ENCODE measurements at regions not wholly inside any gene's neighbourhood (a gene's known extent, or its start where the extent isn't known, plus 50 kb on each side); places are given as distances from the start of the nearest gene placed in this dataset.

DNA sequence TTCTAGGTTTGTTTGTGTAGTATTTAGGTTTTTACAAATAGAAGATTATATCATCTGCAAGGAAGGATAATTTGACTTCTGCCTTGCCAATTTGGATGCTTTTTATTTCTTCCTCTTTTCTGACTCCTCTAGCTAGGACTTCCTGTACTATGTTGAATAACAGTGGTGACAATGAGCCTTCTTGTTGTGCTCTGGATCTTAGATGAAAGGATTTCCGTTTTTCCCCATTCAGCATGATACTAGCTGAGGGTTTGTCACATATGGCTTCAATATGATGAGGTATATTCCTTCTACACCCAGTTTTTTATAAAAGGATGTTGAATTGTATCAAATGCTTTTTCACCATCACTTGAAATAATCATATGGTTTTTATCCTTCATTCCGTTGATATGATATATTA, 101.4 kb downstream of the FBXO4 start:
- 89% methylated on average over 2 of the region's 2 CpGs for WGBS
- no peak for DNase-seq (ENCODE audit: low spot score)
- Histone ChIP-seq H3K27ac (no peak overlapping the region), H3K36me3 (no peaks in the 10 kb centered on the region), H3K4me3 (no peak overlapping the region), H3K4me1 (replicated peaks) (no peaks in the 10 kb centered on the region), H3K27me3 (replicated peaks; ENCODE audit: insufficient read depth) (no peaks in the 10 kb centered on the region), H3K9me3 (no peaks in the 10 kb centered on the region)
- intact Hi-C loops (cut with DNase I), result no loop called here
- TF ChIP-seq POLR2A (IDR thresholded peaks at IDR 0.05) (no peak), CTCF (IDR thresholded peaks at IDR 0.05) (no peak), POLR2AphosphoS5 (IDR thresholded peaks at IDR 0.05) (no peak)

DNA sequence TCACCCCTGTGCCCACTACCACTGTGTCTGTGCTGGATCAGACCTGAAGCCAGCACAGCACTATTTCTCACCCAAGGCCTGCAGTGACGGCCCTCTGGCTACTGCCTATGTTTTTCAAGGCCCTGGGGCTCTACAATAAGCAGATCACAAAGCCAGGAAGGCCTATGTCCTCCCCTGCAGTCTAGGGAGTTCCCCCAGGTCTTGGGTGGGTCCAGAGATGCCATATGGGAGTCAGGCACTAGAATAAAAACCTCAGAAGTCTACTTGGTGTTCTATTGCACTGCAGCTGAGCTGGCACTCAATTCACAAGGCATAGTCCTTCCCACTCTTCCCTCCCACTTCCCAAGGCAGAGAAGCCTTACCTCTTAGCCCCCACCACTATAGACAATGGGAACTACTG, 107.1 kb downstream of the FBXO4 start:
- Histone ChIP-seq H3K36me3 (no peaks in the 10 kb centered on the region), H3K4me1 (replicated peaks) (no peaks in the 10 kb centered on the region), H3K9me3 (no peaks in the 10 kb centered on the region), H3K27me3 (replicated peaks; ENCODE audit: insufficient read depth) (no peaks in the 10 kb centered on the region), H3K4me3 (no peak overlapping the region), H3K27ac (no peak overlapping the region)
- WGBS, result 78% methylated on average over 1 of the region's 1 CpG
- intact Hi-C loops (cut with DNase I), result no loop called here
- DNase-seq (ENCODE audit: low spot score), result no peak
- no peak for TF ChIP-seq POLR2AphosphoS5 (IDR thresholded peaks at IDR 0.05)
- TF ChIP-seq CTCF (IDR thresholded peaks at IDR 0.05), result no peak
- TF ChIP-seq POLR2A (IDR thresholded peaks at IDR 0.05), result no peak

- no peaks in the 10 kb centered on the region for H3K9me3 ChIP-seq
- intact Hi-C loops (cut with DNase I), result no loop called here
- H3K4me3 ChIP-seq, result no peak overlapping the region
- H3K4me1 ChIP-seq (replicated peaks), result no peaks in the 10 kb centered on the region
- no peaks in the 10 kb centered on the region for H3K27me3 ChIP-seq (replicated peaks; ENCODE audit: insufficient read depth)
- no peak for TF ChIP-seq POLR2A (IDR thresholded peaks at IDR 0.05)
- TF ChIP-seq CTCF (IDR thresholded peaks at IDR 0.05), result no peak
- no peak for TF ChIP-seq POLR2AphosphoS5 (IDR thresholded peaks at IDR 0.05)
- no peaks in the 10 kb centered on the region for H3K36me3 ChIP-seq
- no peak overlapping the region for H3K27ac ChIP-seq
- DNase-seq (ENCODE audit: low spot score), result no peak
- WGBS, result 5% methylated on average over 1 of the region's 1 CpG
Observed at GRCh38 chr5:42035526-42035925, 110.4 kb downstream of the FBXO4 start.

DNA sequence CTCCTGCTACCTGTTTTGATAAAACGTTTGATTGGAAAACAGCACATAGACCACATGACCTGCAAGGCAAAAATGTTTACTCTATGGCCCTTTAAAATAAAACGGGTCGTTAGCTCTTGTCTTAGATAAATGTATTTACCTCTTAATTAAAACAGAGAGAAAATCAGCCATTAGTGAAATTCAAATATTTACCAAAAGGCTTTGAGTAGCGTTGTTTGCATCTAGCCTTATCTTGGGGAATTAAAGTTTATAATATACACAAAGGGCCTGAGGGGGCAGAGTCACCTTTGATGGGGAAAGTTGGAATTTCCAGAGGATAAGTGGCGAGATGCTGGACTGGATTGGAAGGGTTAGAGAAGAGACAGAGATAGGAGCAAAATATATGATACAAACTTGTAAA, 111.3 kb downstream of the FBXO4 start:
- Histone ChIP-seq H3K27me3 (replicated peaks; ENCODE audit: insufficient read depth) (no peaks in the 10 kb centered on the region), H3K4me1 (replicated peaks) (no peaks in the 10 kb centered on the region), H3K36me3 (no peaks in the 10 kb centered on the region), H3K4me3 (no peak overlapping the region), H3K27ac (no peak overlapping the region), H3K9me3 (no peaks in the 10 kb centered on the region)
- intact Hi-C loops (cut with DNase I), result no loop called here
- TF ChIP-seq POLR2AphosphoS5 (IDR thresholded peaks at IDR 0.05), result no peak
- no peak for DNase-seq (ENCODE audit: low spot score)
- 37% methylated on average over 5 of the region's 5 CpGs for WGBS

GRCh38 chr5:42037379-42037932, 112.4 kb downstream of the FBXO4 start:
- 76% methylated on average over 3 of the region's 3 CpGs for WGBS

More at GRCh38 chr5:42037379-42037932, 112.4 kb downstream of the FBXO4 start:
- no peaks in the 10 kb centered on the region for H3K27me3 ChIP-seq (replicated peaks; ENCODE audit: insufficient read depth)
- DNase-seq (ENCODE audit: low spot score), result no peak
- no peaks in the 10 kb centered on the region for H3K36me3 ChIP-seq
- H3K4me1 ChIP-seq (replicated peaks), result no peaks in the 10 kb centered on the region
- H3K27ac ChIP-seq, result no peak overlapping the region
- no peak overlapping the region for H3K4me3 ChIP-seq
- TF ChIP-seq POLR2AphosphoS5 (IDR thresholded peaks at IDR 0.05) (no peak), CTCF (IDR thresholded peaks at IDR 0.05) (no peak), POLR2A (IDR thresholded peaks at IDR 0.05) (no peak)
- intact Hi-C loops (cut with DNase I), result no loop called here
- no peaks in the 10 kb centered on the region for H3K9me3 ChIP-seq
